GM19328 (cell line): ENCODE measurements at regions not wholly inside any gene's neighbourhood (a gene's known extent, or its start where the extent isn't known, plus 50 kb on each side); places are given as distances from the start of the nearest gene placed in this dataset.
A peak's percentile ranks its signal among the peaks of the same experiment; 100 is the strongest.
"Not testable (repeated sequence)": the region's sequence is repeated elsewhere in the genome, so short reads cannot be mapped to it uniquely, and the experiment has no call there.

Source experiments
- ATAC-seq: cut with Tn5 transposase; IDR thresholded peaks from one replicate; pipeline ENCODE4 v1.9.1; 2021; ENCODE audit warnings: mild to moderate bottlenecking, moderate library complexity; ENCODE audit not compliant: unreplicated experiment

GRCh38 chr6:167688123-167688522 lies 138.6 kb upstream of the AFDN start:
- no peak for ATAC-seq

GRCh38 chr6:167689278-167689677 lies 137.4 kb upstream of the AFDN start:
- ATAC-seq, result no peak

GRCh38 chr6:167689751-167690150 lies 137.0 kb upstream of the AFDN start:
- ATAC-seq, result no peak

GRCh38 chr6:167690167-167690922 lies 136.4 kb upstream of the AFDN start:
- not testable (repeated sequence) for ATAC-seq

GRCh38 chr6:167690931-167691330 lies 135.8 kb upstream of the AFDN start:
- ATAC-seq, result no peak

- no peak for ATAC-seq
Observed at GRCh38 chr6:167691533-167692312, 135.0 kb upstream of the AFDN start.

GRCh38 chr6:167693478-167693877 lies 133.2 kb upstream of the AFDN start:
- ATAC-seq, result not testable (repeated sequence)

- no peak for ATAC-seq
Observed at GRCh38 chr6:167695831-167696230, 130.9 kb upstream of the AFDN start.

GRCh38 chr6:167696296-167696695 lies 130.4 kb upstream of the AFDN start:
- ATAC-seq, result no peak

GRCh38 chr6:167697316-167697715 lies 129.4 kb upstream of the AFDN start:
- no peak for ATAC-seq

GRCh38 chr6:167698540-167698939 lies 128.2 kb upstream of the AFDN start:
- ATAC-seq, result no peak

GRCh38 chr6:167699141-167699931 lies 127.4 kb upstream of the AFDN start:
- ATAC-seq, result peak; percentile 96

- ATAC-seq, result no peak
Observed at GRCh38 chr6:167700199-167700598, 126.5 kb upstream of the AFDN start.

- ATAC-seq, result no peak
Observed at GRCh38 chr6:167701010-167701409, 125.7 kb upstream of the AFDN start.

GRCh38 chr6:167702241-167702827 lies 124.4 kb upstream of the AFDN start:
- ATAC-seq, result no peak

- no peak for ATAC-seq
Observed at GRCh38 chr6:167703347-167703746, 123.4 kb upstream of the AFDN start.

GRCh38 chr6:167703781-167704180 lies 122.9 kb upstream of the AFDN start:
- no peak for ATAC-seq

- no peak for ATAC-seq
Observed at GRCh38 chr6:167704396-167704901, 122.3 kb upstream of the AFDN start.

GRCh38 chr6:167705211-167705750 lies 121.4 kb upstream of the AFDN start:
- no peak for ATAC-seq

- peak; percentile 92 for ATAC-seq
Observed at GRCh38 chr6:167706313-167707109, 120.2 kb upstream of the AFDN start.
